ENCODE measurements at regions not wholly inside any gene's neighbourhood (a gene's known extent, or its start where the extent isn't known, plus 50 kb on each side); places are given as distances from the start of the nearest gene placed in this dataset.

GRCh38 chr6:18328070-18328469 lies 59.1 kb upstream of the RNF144B start:
- intact Hi-C loops (cut with micrococcal nuclease): loop anchor here (10.0 kb wide), 1 partner anchor 1173 kb away; no protein-coding TSS in a partner anchor
- CTCF ChIA-PET: interaction anchor here (0.8 to 3.0 kb wide), 5 partner anchors 9 to 179 kb away, joined by 3 to 39 read pairs (median 4); partner anchors contain the start of gene RNF144B
- DNase-seq (no peak), ATAC-seq (ENCODE audit: low read depth) (no peak)
- POLR2A ChIA-PET: interaction anchor here (0.6 to 4.4 kb wide), 7 partner anchors 10 to 174 kb away, joined by 3 to 49 read pairs (median 5); partner anchors contain the start of gene RNF144B
- TF ChIP-seq, protein P1, sequence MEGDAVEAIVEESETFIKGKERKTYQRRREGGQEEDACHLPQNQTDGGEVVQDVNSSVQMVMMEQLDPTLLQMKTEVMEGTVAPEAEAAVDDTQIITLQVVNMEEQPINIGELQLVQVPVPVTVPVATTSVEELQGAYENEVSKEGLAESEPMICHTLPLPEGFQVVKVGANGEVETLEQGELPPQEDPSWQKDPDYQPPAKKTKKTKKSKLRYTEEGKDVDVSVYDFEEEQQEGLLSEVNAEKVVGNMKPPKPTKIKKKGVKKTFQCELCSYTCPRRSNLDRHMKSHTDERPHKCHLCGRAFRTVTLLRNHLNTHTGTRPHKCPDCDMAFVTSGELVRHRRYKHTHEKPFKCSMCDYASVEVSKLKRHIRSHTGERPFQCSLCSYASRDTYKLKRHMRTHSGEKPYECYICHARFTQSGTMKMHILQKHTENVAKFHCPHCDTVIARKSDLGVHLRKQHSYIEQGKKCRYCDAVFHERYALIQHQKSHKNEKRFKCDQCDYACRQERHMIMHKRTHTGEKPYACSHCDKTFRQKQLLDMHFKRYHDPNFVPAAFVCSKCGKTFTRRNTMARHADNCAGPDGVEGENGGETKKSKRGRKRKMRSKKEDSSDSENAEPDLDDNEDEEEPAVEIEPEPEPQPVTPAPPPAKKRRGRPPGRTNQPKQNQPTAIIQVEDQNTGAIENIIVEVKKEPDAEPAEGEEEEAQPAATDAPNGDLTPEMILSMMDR (IDR thresholded peaks at IDR 0.05): no peak
- Mint-ChIP-seq H3K27ac (peak overlapping the region; percentile 68), H3K36me3 (ENCODE audit: low read depth) (no peaks in the 10 kb centered on the region), H3K4me1 (peaks cover 55% of the 10 kb centered on the region), H3K4me3 (no peak overlapping the region), H3K27me3 (no peaks in the 10 kb centered on the region), H3K9me3 (no peaks in the 10 kb centered on the region)

DNA sequence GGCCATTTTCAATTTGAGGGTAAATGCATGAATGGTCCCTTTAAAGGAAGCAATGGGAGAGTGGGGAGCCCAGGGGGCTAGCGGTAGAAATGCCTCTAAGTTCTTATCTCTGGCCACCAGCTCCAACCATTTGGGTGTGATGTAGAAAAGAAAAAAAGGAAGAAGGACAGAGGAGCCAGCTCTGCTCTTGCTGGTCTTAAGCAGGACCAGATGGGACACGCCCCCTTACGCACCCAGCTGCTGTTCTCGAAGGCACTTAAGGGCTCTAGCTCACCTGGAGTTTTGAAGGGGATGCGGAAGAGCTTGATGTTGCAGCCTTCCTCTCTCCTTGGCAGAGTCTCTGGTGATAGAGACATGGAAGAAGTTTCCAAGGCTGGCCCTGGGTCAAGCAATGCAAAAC lies 59.5 kb upstream of the RNF144B start:
- POLR2A ChIA-PET: interaction anchor here (0.6 to 4.4 kb wide), 8 partner anchors 9 to 174 kb away, joined by 3 to 49 read pairs (median 4); partner anchors contain the start of gene RNF144B
- ATAC-seq (ENCODE audit: low read depth) (peak; percentile 36), DNase-seq (no peak)
- TF ChIP-seq, protein P1 (IDR thresholded peaks at IDR 0.05): no peak
- intact Hi-C loops (cut with micrococcal nuclease): loop anchor here (10.0 kb wide), 1 partner anchor 1173 kb away; no protein-coding TSS in a partner anchor
- H3K27ac Mint-ChIP-seq: peak overlapping the region; percentile 82
- H3K27me3 Mint-ChIP-seq: no peaks in the 10 kb centered on the region
- H3K9me3 Mint-ChIP-seq: no peaks in the 10 kb centered on the region
- CTCF ChIA-PET: interaction anchor here (0.8 to 3.0 kb wide), 5 partner anchors 9 to 180 kb away, joined by 3 to 39 read pairs (median 4); partner anchors contain the start of gene RNF144B
- H3K4me1 Mint-ChIP-seq: peaks cover 55% of the 10 kb centered on the region
- no peaks in the 10 kb centered on the region for H3K36me3 Mint-ChIP-seq (ENCODE audit: low read depth)
- H3K4me3 Mint-ChIP-seq: peak overlapping the region; percentile 77

DNA sequence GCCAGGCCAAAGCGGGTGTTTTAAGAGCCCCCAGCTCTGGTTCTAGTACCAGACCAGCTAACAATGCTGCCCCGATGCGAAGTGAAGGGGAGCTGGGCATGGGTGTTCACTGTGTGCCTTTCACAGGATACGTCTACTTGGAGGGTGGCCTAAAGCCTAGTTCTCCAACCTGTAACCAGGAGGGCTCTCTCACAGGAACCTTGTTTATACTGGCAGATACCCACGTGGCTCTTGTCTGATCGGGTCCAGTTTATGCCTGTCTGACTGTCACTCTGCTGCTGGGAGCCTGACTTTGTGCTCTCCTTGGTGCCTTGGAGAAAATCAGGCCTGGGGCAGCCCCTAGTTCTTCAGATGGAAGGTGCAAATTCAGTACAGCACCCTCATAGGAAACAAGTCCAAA lies 60.2 kb upstream of the RNF144B start:
- Mint-ChIP-seq H3K36me3 (ENCODE audit: low read depth) (no peaks in the 10 kb centered on the region), H3K27me3 (no peaks in the 10 kb centered on the region), H3K27ac (no peak overlapping the region), H3K9me3 (no peaks in the 10 kb centered on the region), H3K4me3 (peak overlapping the region; percentile 42), H3K4me1 (peaks cover 54% of the 10 kb centered on the region)
- intact Hi-C loops (cut with micrococcal nuclease): loop anchor here (10.0 kb wide), 1 partner anchor 1172 kb away; no protein-coding TSS in a partner anchor
- ChIA-PET CTCF (interaction anchor here (0.9 to 3.0 kb wide), 2 partner anchors 48 to 177 kb away, joined by 3 to 39 read pairs; no protein-coding TSS in a partner anchor), POLR2A (interaction anchor here (0.6 to 4.4 kb wide), 5 partner anchors 13 to 175 kb away, joined by 3 to 49 read pairs (median 3); partner anchors contain the start of gene RNF144B)
- TF ChIP-seq, protein P1 (IDR thresholded peaks at IDR 0.05): no peak
- DNase-seq (no peak), ATAC-seq (ENCODE audit: low read depth) (no peak)

GRCh38 chr6:18326001-18326400 lies 61.1 kb upstream of the RNF144B start:
- peaks cover 48% of the 10 kb centered on the region for H3K4me1 Mint-ChIP-seq

GRCh38 chr6:18324706-18325042 lies 60.3 kb upstream of the DEK start:
- ChIA-PET POLR2A (no interaction called here), CTCF (interaction anchor here (6.5 kb wide), 1 partner anchor 180 kb away, joined by 155 read pairs; no protein-coding TSS in a partner anchor)
- TF ChIP-seq, protein P1 (IDR thresholded peaks at IDR 0.05): no peak
- Mint-ChIP-seq H3K4me1 (peaks cover 36% of the 10 kb centered on the region), H3K4me3 (no peak overlapping the region), H3K36me3 (ENCODE audit: low read depth) (no peaks in the 10 kb centered on the region), H3K9me3 (no peaks in the 10 kb centered on the region), H3K27me3 (no peaks in the 10 kb centered on the region), H3K27ac (no peak overlapping the region)
- ATAC-seq (ENCODE audit: low read depth) (no peak), DNase-seq (no peak)
- intact Hi-C loops (cut with micrococcal nuclease): loop anchor here (1.0 to 10.0 kb wide), 7 partner anchors 60 to 1170 kb away; partner anchors contain the start of genes DEK, KIF13A, NHLRC1 and RNF144B

More at GRCh38 chr6:18326001-18326400, 61.1 kb upstream of the RNF144B start:
- intact Hi-C loops (cut with micrococcal nuclease): loop anchor here (10.0 kb wide), 1 partner anchor 1171 kb away; no protein-coding TSS in a partner anchor
- Mint-ChIP-seq H3K4me3 (no peak overlapping the region), H3K27ac (no peak overlapping the region), H3K9me3 (no peaks in the 10 kb centered on the region), H3K27me3 (no peaks in the 10 kb centered on the region), H3K36me3 (ENCODE audit: low read depth) (no peaks in the 10 kb centered on the region)
- ATAC-seq (ENCODE audit: low read depth) (no peak), DNase-seq (no peak)
- ChIA-PET CTCF (interaction anchor here (6.5 kb wide), 1 partner anchor 179 kb away, joined by 155 read pairs; no protein-coding TSS in a partner anchor), POLR2A (interaction anchor here (0.7 kb wide), 2 partner anchors 74 to 171 kb away, joined by 3 read pairs; partner anchors contain the start of genes KDM1B and TPMT)
- TF ChIP-seq, protein P1 (IDR thresholded peaks at IDR 0.05): no peak

Measured in activated B cell treated with CpG ODN at 0.5 μM for 24 hours (primary cell).